ENCODE measurements at regions not wholly inside any gene's neighbourhood (a gene's known extent, or its start where the extent isn't known, plus 50 kb on each side); places are given as distances from the start of the nearest gene placed in this dataset.
"Not testable (repeated sequence)": the region's sequence is repeated elsewhere in the genome, so short reads cannot be mapped to it uniquely, and the experiment has no call there.

- H3K36me3 ChIP-seq (ENCODE audit: insufficient read depth, low read length), result no peaks in the 10 kb centered on the region
- H3K4me3 ChIP-seq (ENCODE audit: low read depth in 1 of 2, low read length in 2 of 2), result no peak overlapping the region
- H3K4me1 ChIP-seq (ENCODE audit: insufficient read depth, low read length), result no peaks in the 10 kb centered on the region
- no peaks in the 10 kb centered on the region for H3K27me3 ChIP-seq (ENCODE audit: control insufficient read depth in 1 of 2, insufficient read depth in 2 of 2, low read length in 2 of 2)
- no peaks in the 10 kb centered on the region for H3K9me3 ChIP-seq (ENCODE audit: low read length)
- H3K9ac ChIP-seq (ENCODE audit: low read length), result no peak overlapping the region
- no peak overlapping the region for H3K27ac ChIP-seq (ENCODE audit: low read depth, low read length)
Measured at GRCh38 chr2:60356346-60356745, 197.1 kb downstream of the BCL11A start.

DNA sequence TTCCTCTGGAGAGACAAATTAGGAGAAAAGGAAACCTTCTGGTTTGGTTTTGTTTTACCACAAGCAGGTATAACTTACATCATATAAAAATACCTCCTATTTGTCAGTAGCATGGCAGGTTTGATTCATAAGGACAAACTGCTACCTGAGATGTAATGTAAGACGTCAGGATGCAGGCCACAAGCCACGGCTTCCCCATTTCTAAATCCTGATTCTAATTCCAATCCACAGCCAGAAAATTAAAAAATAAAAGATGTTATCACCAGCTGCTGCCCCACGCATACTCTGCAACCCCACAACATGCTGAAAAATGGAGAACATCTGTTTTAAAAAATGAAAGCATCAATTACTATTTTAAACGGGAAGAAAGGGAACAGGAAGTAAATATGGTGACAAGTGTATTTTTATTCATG lies 197.6 kb downstream of the BCL11A start:
- Histone ChIP-seq H3K27ac (ENCODE audit: low read depth, low read length) (no peak overlapping the region), H3K4me3 (ENCODE audit: low read depth in 1 of 2, low read length in 2 of 2) (no peak overlapping the region), H3K36me3 (ENCODE audit: insufficient read depth, low read length) (no peaks in the 10 kb centered on the region), H3K4me1 (ENCODE audit: insufficient read depth, low read length) (no peaks in the 10 kb centered on the region), H3K9ac (ENCODE audit: low read length) (no peak overlapping the region), H3K27me3 (ENCODE audit: control insufficient read depth in 1 of 2, insufficient read depth in 2 of 2, low read length in 2 of 2) (no peaks in the 10 kb centered on the region), H3K9me3 (ENCODE audit: low read length) (no peaks in the 10 kb centered on the region)

- H3K4me3 ChIP-seq (ENCODE audit: low read depth in 1 of 2, low read length in 2 of 2), result no peak overlapping the region
Measured at GRCh38 chr2:60354713-60355112, 198.7 kb downstream of the BCL11A start.

DNA sequence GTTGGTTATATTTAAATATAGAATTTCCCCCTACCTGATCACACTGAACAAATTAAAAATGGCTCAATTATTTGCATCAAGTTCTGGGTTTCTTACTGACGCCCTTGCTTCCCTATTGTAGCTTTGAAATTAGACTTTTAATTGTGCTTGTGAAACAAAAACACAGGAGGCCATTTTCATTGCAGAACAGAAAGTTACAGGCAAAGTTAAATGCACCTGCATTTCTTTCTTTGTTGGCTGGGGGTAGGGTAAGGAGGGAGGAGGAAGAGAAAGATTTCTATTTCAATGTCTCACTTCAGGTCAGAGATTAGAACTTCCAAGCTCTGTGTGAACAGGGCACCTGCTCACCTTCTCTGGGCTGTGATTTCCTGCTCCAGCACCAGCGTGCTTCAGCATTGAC lies 199.6 kb downstream of the BCL11A start:
- H3K27ac ChIP-seq (ENCODE audit: low read depth, low read length), result no peak overlapping the region
- no peaks in the 10 kb centered on the region for H3K9me3 ChIP-seq (ENCODE audit: low read length)
- H3K27me3 ChIP-seq (ENCODE audit: control insufficient read depth in 1 of 2, insufficient read depth in 2 of 2, low read length in 2 of 2), result no peaks in the 10 kb centered on the region
- no peak overlapping the region for H3K9ac ChIP-seq (ENCODE audit: low read length)
- H3K4me1 ChIP-seq (ENCODE audit: insufficient read depth, low read length), result no peaks in the 10 kb centered on the region
- H3K4me3 ChIP-seq (ENCODE audit: low read depth in 1 of 2, low read length in 2 of 2), result no peak overlapping the region
- H3K36me3 ChIP-seq (ENCODE audit: insufficient read depth, low read length), result no peaks in the 10 kb centered on the region

More at GRCh38 chr2:60354713-60355112, 198.7 kb downstream of the BCL11A start:
- no peak overlapping the region for H3K9ac ChIP-seq (ENCODE audit: low read length)
- no peaks in the 10 kb centered on the region for H3K36me3 ChIP-seq (ENCODE audit: insufficient read depth, low read length)
- H3K27ac ChIP-seq (ENCODE audit: low read depth, low read length), result no peak overlapping the region
- H3K9me3 ChIP-seq (ENCODE audit: low read length), result no peaks in the 10 kb centered on the region
- H3K27me3 ChIP-seq (ENCODE audit: control insufficient read depth in 1 of 2, insufficient read depth in 2 of 2, low read length in 2 of 2), result no peaks in the 10 kb centered on the region
- H3K4me1 ChIP-seq (ENCODE audit: insufficient read depth, low read length), result no peaks in the 10 kb centered on the region

DNA sequence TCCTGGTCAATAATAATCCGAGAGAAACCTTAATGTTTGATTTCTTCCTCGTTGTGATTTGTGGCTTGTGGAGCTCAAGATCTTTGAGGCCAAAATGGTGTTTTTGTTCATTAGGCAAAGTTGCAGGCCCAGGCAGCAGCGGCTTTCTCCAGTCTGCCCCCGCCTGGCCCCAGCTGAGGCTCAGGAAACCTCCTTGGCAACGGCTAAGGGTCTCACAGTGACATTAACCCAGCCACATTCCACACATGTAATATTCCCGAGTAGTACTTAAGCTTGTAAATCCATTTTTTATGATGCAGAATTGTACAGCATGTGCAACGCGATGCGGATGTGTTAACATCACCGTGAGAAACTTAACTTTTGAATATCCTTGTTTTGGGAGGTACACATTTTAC lies 200.1 kb downstream of the BCL11A start:
- H3K36me3 ChIP-seq (ENCODE audit: insufficient read depth, low read length), result no peaks in the 10 kb centered on the region
- no peaks in the 10 kb centered on the region for H3K27me3 ChIP-seq (ENCODE audit: control insufficient read depth in 1 of 2, insufficient read depth in 2 of 2, low read length in 2 of 2)
- H3K4me1 ChIP-seq (ENCODE audit: insufficient read depth, low read length), result no peaks in the 10 kb centered on the region
- no peaks in the 10 kb centered on the region for H3K9me3 ChIP-seq (ENCODE audit: low read length)
- H3K9ac ChIP-seq (ENCODE audit: low read length), result no peak overlapping the region
- no peak overlapping the region for H3K4me3 ChIP-seq (ENCODE audit: low read depth in 1 of 2, low read length in 2 of 2)
- H3K27ac ChIP-seq (ENCODE audit: low read depth, low read length), result no peak overlapping the region

GRCh38 chr2:60352491-60353405 lies 200.7 kb downstream of the BCL11A start:
- Histone ChIP-seq H3K36me3 (ENCODE audit: insufficient read depth, low read length) (no peaks in the 10 kb centered on the region), H3K9ac (ENCODE audit: low read length) (no peak overlapping the region), H3K27me3 (ENCODE audit: control insufficient read depth in 1 of 2, insufficient read depth in 2 of 2, low read length in 2 of 2) (no peaks in the 10 kb centered on the region), H3K27ac (ENCODE audit: low read depth, low read length) (no peak overlapping the region), H3K4me1 (ENCODE audit: insufficient read depth, low read length) (no peaks in the 10 kb centered on the region), H3K4me3 (ENCODE audit: low read depth in 1 of 2, low read length in 2 of 2) (no peak overlapping the region), H3K9me3 (ENCODE audit: low read length) (no peaks in the 10 kb centered on the region)

DNA sequence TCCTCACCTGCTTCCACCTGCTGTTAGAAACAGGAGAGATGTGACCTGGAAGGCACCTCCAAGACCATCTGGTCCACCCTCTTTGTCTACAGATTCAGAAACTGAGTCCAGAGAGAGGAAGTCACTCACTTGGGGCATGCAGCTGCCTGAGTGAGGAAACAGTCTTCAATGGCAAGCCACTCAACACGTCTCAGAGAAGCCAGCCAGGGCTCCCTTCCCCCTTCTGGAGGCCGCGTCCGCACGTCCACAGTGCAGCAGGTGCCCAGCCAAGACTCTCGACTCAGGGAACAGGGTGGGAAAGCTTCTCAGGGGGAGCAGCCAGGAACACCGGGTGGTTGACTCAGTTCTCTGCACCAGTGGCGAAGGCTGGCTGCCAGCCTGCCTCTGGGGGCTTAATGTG lies 201.7 kb downstream of the BCL11A start:
- H3K4me1 ChIP-seq (ENCODE audit: insufficient read depth, low read length), result no peaks in the 10 kb centered on the region
- H3K36me3 ChIP-seq (ENCODE audit: insufficient read depth, low read length), result no peaks in the 10 kb centered on the region
- H3K9ac ChIP-seq (ENCODE audit: low read length), result no peak overlapping the region
- H3K27me3 ChIP-seq (ENCODE audit: control insufficient read depth in 1 of 2, insufficient read depth in 2 of 2, low read length in 2 of 2), result no peaks in the 10 kb centered on the region
- H3K4me3 ChIP-seq (ENCODE audit: low read depth in 1 of 2, low read length in 2 of 2), result no peak overlapping the region
- no peaks in the 10 kb centered on the region for H3K9me3 ChIP-seq (ENCODE audit: low read length)
- H3K27ac ChIP-seq (ENCODE audit: low read depth, low read length), result no peak overlapping the region

DNA sequence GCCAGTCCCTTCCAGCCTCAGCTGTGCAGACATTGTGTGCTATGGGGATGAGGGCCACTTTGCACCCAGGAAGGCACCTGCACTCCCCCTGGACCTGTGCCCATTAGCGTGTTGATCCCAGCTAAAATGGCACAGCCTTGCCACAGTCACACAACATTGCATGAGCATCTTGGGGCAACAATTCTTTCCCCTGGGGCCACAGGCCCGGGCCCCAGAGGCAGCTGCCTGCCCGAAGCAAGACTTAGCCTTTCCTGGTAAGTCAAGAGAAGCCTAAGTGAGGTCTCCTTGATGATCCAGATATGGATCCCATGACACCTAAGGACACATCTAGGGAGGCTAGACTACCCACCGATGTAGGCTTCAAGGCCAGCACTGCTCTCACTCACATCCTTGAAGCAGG lies 202.1 kb downstream of the BCL11A start:
- H3K36me3 ChIP-seq (ENCODE audit: insufficient read depth, low read length), result no peaks in the 10 kb centered on the region
- no peaks in the 10 kb centered on the region for H3K4me1 ChIP-seq (ENCODE audit: insufficient read depth, low read length)
- no peak overlapping the region for H3K9ac ChIP-seq (ENCODE audit: low read length)
- H3K9me3 ChIP-seq (ENCODE audit: low read length), result no peaks in the 10 kb centered on the region
- no peaks in the 10 kb centered on the region for H3K27me3 ChIP-seq (ENCODE audit: control insufficient read depth in 1 of 2, insufficient read depth in 2 of 2, low read length in 2 of 2)
- no peak overlapping the region for H3K4me3 ChIP-seq (ENCODE audit: low read depth in 1 of 2, low read length in 2 of 2)
- H3K27ac ChIP-seq (ENCODE audit: low read depth, low read length), result no peak overlapping the region

- Histone ChIP-seq H3K4me3 (ENCODE audit: low read depth in 1 of 2, low read length in 2 of 2) (no peak overlapping the region), H3K9ac (ENCODE audit: low read length) (no peak overlapping the region), H3K27me3 (ENCODE audit: control insufficient read depth in 1 of 2, insufficient read depth in 2 of 2, low read length in 2 of 2) (no peaks in the 10 kb centered on the region), H3K36me3 (ENCODE audit: insufficient read depth, low read length) (no peaks in the 10 kb centered on the region), H3K27ac (ENCODE audit: low read depth, low read length) (no peak overlapping the region), H3K9me3 (ENCODE audit: low read length) (no peaks in the 10 kb centered on the region), H3K4me1 (ENCODE audit: insufficient read depth, low read length) (no peaks in the 10 kb centered on the region)
Measured at GRCh38 chr2:60350791-60351190, 202.7 kb downstream of the BCL11A start.

DNA sequence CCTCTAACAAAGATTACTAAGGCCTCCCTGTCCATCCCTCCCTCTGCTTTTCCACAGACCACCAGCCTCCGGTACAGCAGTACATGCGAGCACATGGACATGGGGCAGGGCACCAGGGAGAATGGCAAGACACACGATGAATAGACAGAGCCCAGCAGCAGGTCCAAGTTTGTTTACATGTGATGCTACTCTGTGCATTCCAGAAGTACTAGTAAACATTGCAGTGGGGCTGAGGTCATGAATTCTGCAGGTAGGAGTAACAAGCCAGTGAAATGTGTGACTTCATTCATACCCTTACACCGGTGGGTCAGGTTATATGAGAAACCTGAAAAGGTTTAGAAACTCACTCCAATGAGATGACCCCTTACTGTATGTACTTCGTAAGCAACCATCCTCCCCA lies 205.7 kb downstream of the BCL11A start:
- Histone ChIP-seq H3K4me3 (ENCODE audit: low read depth in 1 of 2, low read length in 2 of 2) (no peak overlapping the region), H3K9ac (ENCODE audit: low read length) (no peak overlapping the region), H3K27me3 (ENCODE audit: control insufficient read depth in 1 of 2, insufficient read depth in 2 of 2, low read length in 2 of 2) (no peaks in the 10 kb centered on the region), H3K4me1 (ENCODE audit: insufficient read depth, low read length) (no peaks in the 10 kb centered on the region), H3K27ac (ENCODE audit: low read depth, low read length) (no peak overlapping the region), H3K36me3 (ENCODE audit: insufficient read depth, low read length) (no peaks in the 10 kb centered on the region), H3K9me3 (ENCODE audit: low read length) (no peaks in the 10 kb centered on the region)

GRCh38 chr2:60342491-60342890 lies 211.0 kb downstream of the BCL11A start:
- H3K27ac ChIP-seq (ENCODE audit: low read depth, low read length); H3K36me3 ChIP-seq (ENCODE audit: insufficient read depth, low read length); H3K9me3 ChIP-seq (ENCODE audit: low read length); H3K27me3 ChIP-seq (ENCODE audit: control insufficient read depth in 1 of 2, insufficient read depth in 2 of 2, low read length in 2 of 2); H3K4me3 ChIP-seq (ENCODE audit: low read depth in 1 of 2, low read length in 2 of 2); H3K4me1 ChIP-seq (ENCODE audit: insufficient read depth, low read length); H3K9ac ChIP-seq (ENCODE audit: low read length): not testable (repeated sequence)

GRCh38 chr2:60341151-60341550 lies 212.3 kb downstream of the BCL11A start:
- no peak overlapping the region for H3K27ac ChIP-seq (ENCODE audit: low read depth, low read length)
- H3K27me3 ChIP-seq (ENCODE audit: control insufficient read depth in 1 of 2, insufficient read depth in 2 of 2, low read length in 2 of 2), result no peaks in the 10 kb centered on the region
- no peaks in the 10 kb centered on the region for H3K9me3 ChIP-seq (ENCODE audit: low read length)
- H3K36me3 ChIP-seq (ENCODE audit: insufficient read depth, low read length), result no peaks in the 10 kb centered on the region
- no peaks in the 10 kb centered on the region for H3K4me1 ChIP-seq (ENCODE audit: insufficient read depth, low read length)
- H3K4me3 ChIP-seq (ENCODE audit: low read depth in 1 of 2, low read length in 2 of 2), result no peak overlapping the region
- H3K9ac ChIP-seq (ENCODE audit: low read length), result no peak overlapping the region

Data from muscle layer of colon (tissue), 2 donors.